GM12891 (cell line): ENCODE measurements at regions not wholly inside any gene's neighbourhood (a gene's known extent, or its start where the extent isn't known, plus 50 kb on each side); places are given as distances from the start of the nearest gene placed in this dataset.

Source experiments
- POLR2A ChIP-seq: IDR thresholded peaks from 2 replicates; pipeline ENCODE4 v1.6.1; 2011; ENCODE audit warnings: low read depth, low read length, control low read depth
- POLR2AphosphoS5 ChIP-seq: IDR thresholded peaks from 2 replicates; pipeline ENCODE4 v1.6.1; 2011; ENCODE audit warnings: low read depth, low read length, control low read depth
- POU2F2 ChIP-seq: IDR thresholded peaks from 2 replicates; pipeline ENCODE4 v1.6.1; 2011; ENCODE audit warnings: low read depth, mild to moderate bottlenecking, control low read depth, low read length, moderate library complexity
- SPI1 ChIP-seq: IDR thresholded peaks from 2 replicates; pipeline ENCODE4 v1.6.1; 2011; ENCODE audit warnings: low read depth, low read length, control low read depth
- TAF1 ChIP-seq: IDR thresholded peaks from 2 replicates; pipeline ENCODE4 v1.6.1; 2011; ENCODE audit warnings: low read depth, low read length, control low read depth

DNA sequence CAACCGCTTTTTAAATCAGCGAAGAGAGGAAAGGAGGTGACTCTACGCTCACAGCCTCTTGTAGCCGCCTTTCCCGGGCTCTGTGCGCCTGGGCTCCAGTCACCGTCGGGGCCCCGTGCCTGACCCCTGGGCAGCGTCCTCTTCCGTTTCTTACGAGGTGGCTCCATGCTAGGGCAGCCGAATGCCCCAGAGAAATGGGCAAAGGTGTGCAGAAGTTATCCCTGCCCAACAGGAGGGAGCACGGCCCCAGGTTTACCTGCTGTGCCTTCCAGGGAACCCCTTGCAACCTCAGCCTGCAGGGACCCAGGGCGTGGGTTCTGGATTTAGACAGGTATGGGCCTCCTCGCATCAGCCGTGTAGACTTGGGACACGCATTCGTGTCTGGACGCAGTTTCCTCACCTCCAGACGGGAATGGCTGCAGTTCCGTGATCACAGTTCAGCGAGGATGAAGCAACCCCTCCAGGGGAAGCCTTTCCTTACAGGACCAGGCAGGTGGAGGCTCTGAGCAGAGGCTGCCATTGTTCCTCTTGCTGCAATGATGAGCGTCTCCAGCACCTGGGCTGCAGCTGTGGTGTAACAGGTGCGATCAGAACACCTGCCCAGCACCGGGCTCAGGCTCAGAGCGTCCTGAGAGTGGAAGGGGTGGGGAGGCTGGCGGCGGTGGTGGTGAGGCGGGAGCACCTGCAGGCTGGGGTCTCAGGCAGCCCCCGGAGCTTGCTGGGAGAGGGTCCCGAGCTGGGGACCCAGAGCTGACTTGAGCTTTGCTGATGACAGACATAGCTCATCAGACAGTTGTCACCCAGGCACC is 81.3 kb upstream of the BHLHE23 start:
- TF ChIP-seq TAF1 (no peak), SPI1 (no peak), POLR2A (no peak), POLR2AphosphoS5 (no peak), POU2F2 (no peak)
